ENCODE measurements at regions not wholly inside any gene's neighbourhood (a gene's known extent, or its start where the extent isn't known, plus 50 kb on each side); places are given as distances from the start of the nearest gene placed in this dataset.

DNA sequence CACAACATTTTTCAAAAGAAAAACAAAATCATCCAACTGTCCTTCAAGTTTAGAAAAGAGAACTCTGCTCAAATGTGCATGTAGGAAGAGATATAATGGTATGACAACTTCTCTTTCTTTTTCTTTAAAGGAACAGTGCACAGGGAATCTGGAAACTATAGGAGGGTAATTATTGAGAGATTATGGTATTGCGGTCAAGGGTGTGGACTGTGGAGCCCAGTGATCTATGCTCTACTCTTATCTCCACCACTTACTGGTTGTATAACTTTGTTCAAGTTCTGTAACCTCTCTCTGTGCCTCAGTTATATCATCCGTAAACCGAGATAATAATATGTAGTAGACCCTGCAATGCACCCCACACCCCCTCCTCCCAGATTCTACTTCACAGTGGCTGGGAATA, 69.8 kb upstream of the PCGF5 start:
- Histone ChIP-seq H3K27me3 (no peaks in the 10 kb centered on the region), H3K36me3 (replicated peaks in 1 of 2; ENCODE audit: insufficient read depth in 1 of 2, low read depth in 2 of 2) (no peaks in the 10 kb centered on the region), H3K4me3 (no peak overlapping the region), H3K9me3 (peaks cover 0 to 4% (median 0%) of the 10 kb centered on the region in 3 donors), H3K27ac (no peak overlapping the region), H3K4me1 (no peaks in the 10 kb centered on the region)
- TF ChIP-seq POLR2A (IDR thresholded peaks at IDR 0.05): no peak
- TF ChIP-seq, protein P1, sequence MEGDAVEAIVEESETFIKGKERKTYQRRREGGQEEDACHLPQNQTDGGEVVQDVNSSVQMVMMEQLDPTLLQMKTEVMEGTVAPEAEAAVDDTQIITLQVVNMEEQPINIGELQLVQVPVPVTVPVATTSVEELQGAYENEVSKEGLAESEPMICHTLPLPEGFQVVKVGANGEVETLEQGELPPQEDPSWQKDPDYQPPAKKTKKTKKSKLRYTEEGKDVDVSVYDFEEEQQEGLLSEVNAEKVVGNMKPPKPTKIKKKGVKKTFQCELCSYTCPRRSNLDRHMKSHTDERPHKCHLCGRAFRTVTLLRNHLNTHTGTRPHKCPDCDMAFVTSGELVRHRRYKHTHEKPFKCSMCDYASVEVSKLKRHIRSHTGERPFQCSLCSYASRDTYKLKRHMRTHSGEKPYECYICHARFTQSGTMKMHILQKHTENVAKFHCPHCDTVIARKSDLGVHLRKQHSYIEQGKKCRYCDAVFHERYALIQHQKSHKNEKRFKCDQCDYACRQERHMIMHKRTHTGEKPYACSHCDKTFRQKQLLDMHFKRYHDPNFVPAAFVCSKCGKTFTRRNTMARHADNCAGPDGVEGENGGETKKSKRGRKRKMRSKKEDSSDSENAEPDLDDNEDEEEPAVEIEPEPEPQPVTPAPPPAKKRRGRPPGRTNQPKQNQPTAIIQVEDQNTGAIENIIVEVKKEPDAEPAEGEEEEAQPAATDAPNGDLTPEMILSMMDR (IDR thresholded peaks at IDR 0.05): no peak
- intact Hi-C loops (cut with DNase I): no loop called here
- 75 to 97% methylated on average over 3 of the region's 3 CpGs for WGBS, 2 donors
- no peak for DNase-seq
- ATAC-seq: no peak

DNA sequence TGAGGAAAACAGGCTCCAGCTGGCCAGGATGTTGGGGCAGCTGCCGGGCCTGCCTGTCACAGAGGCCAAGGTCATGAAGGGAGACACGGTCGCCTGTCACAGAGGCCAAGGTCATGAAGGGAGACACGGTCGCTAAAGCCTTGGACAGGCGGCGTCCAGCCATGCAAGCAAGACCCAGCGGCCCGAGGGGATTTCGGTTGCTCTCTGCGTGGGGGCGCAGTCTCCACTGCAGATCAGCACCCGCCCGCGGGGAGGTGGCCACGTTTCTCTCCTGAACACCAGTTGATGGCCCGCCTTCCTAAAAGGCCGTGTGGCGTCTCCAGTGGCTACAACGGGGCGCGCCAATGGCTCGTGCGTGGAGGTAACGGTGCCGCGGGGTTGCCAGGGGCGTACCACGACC, 67.0 kb upstream of the PCGF5 start:
- ATAC-seq (no peak), DNase-seq (no peak)
- Histone ChIP-seq H3K4me3 (no peak overlapping the region), H3K4me1 (no peaks in the 10 kb centered on the region), H3K27ac (no peak overlapping the region), H3K36me3 (replicated peaks in 1 of 2; ENCODE audit: insufficient read depth in 1 of 2, low read depth in 2 of 2) (no peaks in the 10 kb centered on the region), H3K9me3 (peaks cover 0 to 4% (median 0%) of the 10 kb centered on the region in 3 donors), H3K27me3 (no peaks in the 10 kb centered on the region)
- TF ChIP-seq POLR2A (IDR thresholded peaks at IDR 0.05): no peak
- TF ChIP-seq, protein P1 (IDR thresholded peaks at IDR 0.05): no peak
- intact Hi-C loops (cut with DNase I): no loop called here
- 91 to 93% methylated on average over 27 to 29 of the region's 29 CpGs for WGBS, 2 donors

DNA sequence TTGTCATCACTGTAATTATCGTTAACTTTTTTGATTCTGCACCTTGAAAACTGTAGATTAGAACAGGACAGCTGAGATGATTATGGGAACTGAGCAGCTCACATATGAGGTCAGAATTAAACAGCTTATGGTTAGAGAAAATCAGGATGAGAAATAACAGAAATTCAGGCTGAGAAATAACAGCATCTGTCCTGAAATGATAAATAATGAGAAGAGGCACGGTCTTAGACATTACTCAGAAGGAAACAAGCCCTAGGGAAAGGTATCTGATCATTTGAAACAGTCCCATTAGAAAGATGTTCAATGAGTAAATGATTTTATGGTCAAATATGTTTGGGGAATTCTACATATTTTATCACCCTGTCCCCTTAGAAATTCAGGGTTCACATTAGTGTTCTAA, 65.6 kb upstream of the PCGF5 start:
- ATAC-seq (no peak), DNase-seq (no peak)
- H3K27me3 ChIP-seq: no peaks in the 10 kb centered on the region
- TF ChIP-seq POLR2A (IDR thresholded peaks at IDR 0.05): no peak
- TF ChIP-seq, protein P1 (IDR thresholded peaks at IDR 0.05): no peak
- H3K9me3 ChIP-seq: peaks cover 0 to 4% (median 0%) of the 10 kb centered on the region in 3 donors
- no peaks in the 10 kb centered on the region for H3K4me1 ChIP-seq
- no peaks in the 10 kb centered on the region for H3K36me3 ChIP-seq (replicated peaks in 1 of 2; ENCODE audit: insufficient read depth in 1 of 2, low read depth in 2 of 2)
- H3K27ac ChIP-seq: no peak overlapping the region
- no peak overlapping the region for H3K4me3 ChIP-seq
- intact Hi-C loops (cut with DNase I): no loop called here
- WGBS, 2 donors: 71 to 91% methylated on average over 2 of the region's 2 CpGs

DNA sequence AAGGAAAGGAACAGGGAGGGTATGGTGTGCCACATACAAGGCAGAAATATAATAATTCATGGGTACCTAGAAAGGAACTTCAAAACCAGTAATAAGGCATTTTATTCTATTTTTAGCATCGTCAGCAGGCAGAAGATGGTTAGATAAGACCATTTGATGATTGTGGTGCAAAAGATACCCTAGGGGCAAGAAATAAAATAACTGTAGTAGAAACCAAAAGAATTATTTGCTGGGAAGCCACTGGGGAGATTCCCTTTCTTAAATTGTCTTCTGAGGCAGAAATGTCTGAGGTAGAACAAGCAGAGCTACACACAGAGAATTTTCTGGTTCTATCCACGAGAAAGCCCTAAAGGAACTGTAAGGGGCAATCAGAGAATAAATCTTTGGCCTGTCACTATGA, 64.3 kb upstream of the PCGF5 start:
- ATAC-seq: no peak
- 71 to 72% methylated on average over 2 of the region's 2 CpGs for WGBS, 2 donors
- TF ChIP-seq, protein P1 (IDR thresholded peaks at IDR 0.05): no peak
- no peak for TF ChIP-seq POLR2A (IDR thresholded peaks at IDR 0.05)
- Histone ChIP-seq H3K27ac (no peak overlapping the region), H3K36me3 (replicated peaks in 1 of 2; ENCODE audit: insufficient read depth in 1 of 2, low read depth in 2 of 2) (no peaks in the 10 kb centered on the region), H3K9me3 (peaks cover 0 to 4% (median 0%) of the 10 kb centered on the region in 3 donors), H3K4me3 (no peak overlapping the region), H3K4me1 (no peaks in the 10 kb centered on the region), H3K27me3 (no peaks in the 10 kb centered on the region)
- DNase-seq: no peak
- intact Hi-C loops (cut with DNase I): no loop called here

DNA sequence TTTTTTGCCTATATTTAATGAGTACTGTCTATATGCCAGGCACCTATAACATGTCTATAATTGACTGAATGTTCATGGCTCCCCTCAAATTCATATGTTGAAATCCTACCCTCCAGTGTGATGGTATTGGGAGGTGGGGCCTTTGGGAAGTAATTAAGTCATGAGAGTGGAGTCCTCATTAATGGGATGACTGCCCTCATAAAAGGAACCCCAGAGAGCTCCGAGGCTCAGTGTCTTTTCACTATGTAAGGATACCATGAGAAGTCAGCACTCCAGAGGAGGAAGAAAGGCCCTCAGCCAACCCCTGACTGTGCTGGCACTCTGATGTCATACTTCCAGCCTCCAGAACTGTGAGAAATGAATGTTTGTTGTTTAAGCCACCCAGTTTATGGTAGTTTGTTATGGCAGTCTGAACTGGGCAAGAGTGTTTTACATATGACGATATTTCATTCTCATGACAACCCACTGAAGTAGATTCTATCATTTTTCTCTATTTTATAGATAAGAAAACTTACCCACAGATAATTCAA, 61.1 kb upstream of the PCGF5 start:
- Histone ChIP-seq H3K36me3 (replicated peaks in 1 of 2; ENCODE audit: insufficient read depth in 1 of 2, low read depth in 2 of 2) (no peaks in the 10 kb centered on the region), H3K27me3 (no peaks in the 10 kb centered on the region), H3K4me3 (no peak overlapping the region), H3K4me1 (peaks cover 10% of the 10 kb centered on the region), H3K27ac (no peak overlapping the region), H3K9me3 (peaks cover 0 to 4% (median 0%) of the 10 kb centered on the region in 3 donors)
- intact Hi-C loops (cut with DNase I): no loop called here
- DNase-seq (no peak), ATAC-seq (no peak)
- 90 to 91% methylated on average over 2 of the region's 2 CpGs for WGBS, 2 donors
- TF ChIP-seq POLR2A (IDR thresholded peaks at IDR 0.05): no peak

All from body of pancreas (tissue), 4 donors.